HG03520 (cell line): ENCODE measurements at regions not wholly inside any gene's neighbourhood (a gene's known extent, or its start where the extent isn't known, plus 50 kb on each side); places are given as distances from the start of the nearest gene placed in this dataset.
"Not testable (repeated sequence)": the region's sequence is repeated elsewhere in the genome, so short reads cannot be mapped to it uniquely, and the experiment has no call there.

Experiments used
- ATAC-seq: cut with Tn5 transposase; IDR thresholded peaks from one replicate; pipeline ENCODE4 v1.9.1; 2021; ENCODE audit warnings: mild to moderate bottlenecking, moderate library complexity; ENCODE audit not compliant: unreplicated experiment

DNA sequence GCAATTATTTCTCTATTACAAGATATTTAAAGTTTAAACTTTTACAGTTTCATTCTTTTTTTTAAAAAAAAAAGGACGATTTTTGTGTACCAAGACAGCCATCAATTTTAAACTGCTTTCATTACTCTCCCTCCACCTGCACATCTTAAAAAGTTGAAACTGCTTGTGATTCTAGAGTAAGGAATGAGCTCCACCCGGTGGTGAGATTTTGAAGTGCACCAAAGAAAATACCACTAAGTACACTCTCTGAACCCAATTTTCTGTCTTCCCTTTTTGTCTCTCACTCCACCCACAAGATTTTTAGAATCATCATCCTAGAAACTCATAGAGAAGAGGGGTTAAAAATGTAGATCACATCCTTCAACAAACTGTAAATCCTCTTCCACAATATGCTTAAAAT lies 91.3 kb upstream of the WDR44 start:
- ATAC-seq = no peak

- ATAC-seq = no peak
Measured at GRCh38 chrX:118255921-118256320, 90.0 kb upstream of the WDR44 start.

DNA sequence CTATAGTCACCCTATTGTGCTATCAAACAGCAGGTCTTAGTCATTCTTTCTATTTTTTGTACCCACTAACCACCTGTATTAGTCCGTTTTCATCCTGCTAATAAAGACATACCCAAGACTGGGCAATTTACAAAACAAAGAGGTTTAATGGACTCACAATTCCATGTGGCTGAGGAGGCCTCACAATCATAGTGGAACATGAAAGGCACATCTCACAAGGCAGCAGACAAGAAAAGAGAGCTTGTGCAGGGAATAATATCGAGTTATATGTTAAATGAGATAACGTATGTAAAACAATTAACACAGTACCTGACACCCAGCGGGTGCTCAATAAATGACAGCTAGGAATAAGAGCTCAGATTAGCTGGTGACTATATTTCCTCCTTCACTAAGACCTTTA lies 88.1 kb upstream of the WDR44 start:
- no peak for ATAC-seq

DNA sequence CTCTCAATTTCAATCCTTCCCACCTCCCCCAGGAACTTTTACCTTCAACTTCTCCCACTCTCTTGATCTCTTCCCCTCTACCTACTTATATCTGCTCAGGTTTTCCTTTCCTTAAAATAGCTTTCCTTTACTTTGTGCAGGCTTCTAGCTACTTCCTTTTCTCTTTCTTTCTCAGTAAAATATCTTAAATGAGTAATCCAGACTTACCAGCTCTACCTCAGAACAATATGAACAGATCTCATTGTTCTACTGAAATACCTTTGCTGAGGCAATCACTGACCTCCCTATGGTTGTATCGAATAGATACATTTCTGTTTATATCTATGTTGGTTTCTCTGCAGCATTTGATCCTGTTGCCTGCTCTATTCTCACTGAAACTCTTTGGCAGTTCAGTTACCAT lies 86.7 kb upstream of the WDR44 start:
- no peak for ATAC-seq

- no peak for ATAC-seq
Measured at GRCh38 chrX:118261151-118261550, 84.8 kb upstream of the WDR44 start.

- ATAC-seq = no peak
Measured at GRCh38 chrX:118271775-118272174, 74.1 kb upstream of the WDR44 start.

DNA sequence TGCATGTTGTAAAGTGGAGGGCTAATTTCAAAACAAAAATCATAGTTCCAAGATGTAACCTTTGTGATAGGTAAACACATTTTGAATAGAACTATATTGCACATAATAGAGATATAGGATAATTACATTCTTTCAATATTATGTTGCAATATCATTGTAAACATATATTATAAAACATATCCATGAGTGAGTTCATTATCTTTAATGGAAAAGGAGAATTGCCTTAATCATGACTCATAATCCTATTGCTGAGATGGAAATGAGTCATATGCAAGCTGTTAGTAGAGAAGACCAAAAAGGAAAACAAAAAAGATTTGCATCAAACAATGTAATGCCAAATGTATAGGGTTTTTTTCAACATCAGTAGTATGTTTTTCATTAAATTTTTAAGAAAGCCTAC lies 73.7 kb upstream of the WDR44 start:
- no peak for ATAC-seq

GRCh38 chrX:118286066-118286762 lies 59.7 kb upstream of the WDR44 start:
- ATAC-seq = no peak

GRCh38 chrX:118295818-118296217 lies 50.1 kb upstream of the WDR44 start:
- ATAC-seq = not testable (repeated sequence)
